Fibroblast of villous mesenchyme (primary cell): ENCODE measurements at regions not wholly inside any gene's neighbourhood (a gene's known extent, or its start where the extent isn't known, plus 50 kb on each side); places are given as distances from the start of the nearest gene placed in this dataset.

ENCODE experiments used
- DNase-seq: peaks from one replicate; pipeline ENCODE4 v3.0.0-alpha.2; 2010; ENCODE audit warnings: low read depth
- H3K4me3 ChIP-seq: 2 replicates; pipeline ENCODE4 v1.5.1; 2011; ENCODE audit warnings: low read depth, mild to moderate bottlenecking, low read length
- CTCF ChIP-seq: IDR thresholded peaks from 2 replicates; pipeline ENCODE4 v1.5.1; 2012; ENCODE audit warnings: low read depth, mild to moderate bottlenecking, low read length; ENCODE audit not compliant: insufficient read depth

GRCh38 chr14:58836303-58836974 is 198.7 kb downstream of the DACT1 start:
- no peak overlapping the region for H3K4me3 ChIP-seq
- DNase-seq = no peak
- no peak for TF ChIP-seq CTCF

- DNase-seq = no peak
- TF ChIP-seq CTCF = no peak
- no peak overlapping the region for H3K4me3 ChIP-seq
Observed at GRCh38 chr14:58839233-58839632, 201.5 kb downstream of the DACT1 start.

- H3K4me3 ChIP-seq = no peak overlapping the region
- TF ChIP-seq CTCF = no peak
- DNase-seq = no peak
Observed at GRCh38 chr14:58844544-58844943, 206.8 kb downstream of the DACT1 start.

- no peak for TF ChIP-seq CTCF
- H3K4me3 ChIP-seq = no peak overlapping the region
- DNase-seq = no peak
Observed at GRCh38 chr14:58846682-58847465, 209.1 kb downstream of the DACT1 start.

GRCh38 chr14:58848365-58848764 is 210.6 kb downstream of the DACT1 start:
- no peak for TF ChIP-seq CTCF
- DNase-seq = no peak
- no peak overlapping the region for H3K4me3 ChIP-seq

- TF ChIP-seq CTCF = no peak
- DNase-seq = no peak
- no peak overlapping the region for H3K4me3 ChIP-seq
Observed at GRCh38 chr14:58849601-58850000, 211.8 kb downstream of the DACT1 start.
